ENCODE measurements at regions not wholly inside any gene's neighbourhood (a gene's known extent, or its start where the extent isn't known, plus 50 kb on each side); places are given as distances from the start of the nearest gene placed in this dataset.
"Not testable (repeated sequence)": the region's sequence is repeated elsewhere in the genome, so short reads cannot be mapped to it uniquely, and the experiment has no call there.

- DNase-seq, result no peak
- H3K9ac ChIP-seq (ENCODE audit: insufficient read depth in 1 of 2, low read length in 2 of 2), result no peak overlapping the region
- H3K4me1 ChIP-seq (ENCODE audit: control insufficient read depth in 5 of 5, insufficient read depth in 5 of 5, low read length in 5 of 5), result no peaks in the 10 kb centered on the region
- H3K27ac ChIP-seq (ENCODE audit: low read depth in 1 of 2, low read length in 1 of 2), result no peak overlapping the region
- TF ChIP-seq, protein P1, sequence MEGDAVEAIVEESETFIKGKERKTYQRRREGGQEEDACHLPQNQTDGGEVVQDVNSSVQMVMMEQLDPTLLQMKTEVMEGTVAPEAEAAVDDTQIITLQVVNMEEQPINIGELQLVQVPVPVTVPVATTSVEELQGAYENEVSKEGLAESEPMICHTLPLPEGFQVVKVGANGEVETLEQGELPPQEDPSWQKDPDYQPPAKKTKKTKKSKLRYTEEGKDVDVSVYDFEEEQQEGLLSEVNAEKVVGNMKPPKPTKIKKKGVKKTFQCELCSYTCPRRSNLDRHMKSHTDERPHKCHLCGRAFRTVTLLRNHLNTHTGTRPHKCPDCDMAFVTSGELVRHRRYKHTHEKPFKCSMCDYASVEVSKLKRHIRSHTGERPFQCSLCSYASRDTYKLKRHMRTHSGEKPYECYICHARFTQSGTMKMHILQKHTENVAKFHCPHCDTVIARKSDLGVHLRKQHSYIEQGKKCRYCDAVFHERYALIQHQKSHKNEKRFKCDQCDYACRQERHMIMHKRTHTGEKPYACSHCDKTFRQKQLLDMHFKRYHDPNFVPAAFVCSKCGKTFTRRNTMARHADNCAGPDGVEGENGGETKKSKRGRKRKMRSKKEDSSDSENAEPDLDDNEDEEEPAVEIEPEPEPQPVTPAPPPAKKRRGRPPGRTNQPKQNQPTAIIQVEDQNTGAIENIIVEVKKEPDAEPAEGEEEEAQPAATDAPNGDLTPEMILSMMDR (IDR thresholded peaks at IDR 0.05; ENCODE audit: control extremely low read depth, extremely low read depth), result no peak
- no peak overlapping the region for H3K4me3 ChIP-seq
- H3K27me3 ChIP-seq (ENCODE audit: control insufficient read depth in 3 of 3, insufficient read depth in 3 of 3, low read length in 2 of 3), result no peaks in the 10 kb centered on the region
- ATAC-seq (ENCODE audit: insufficient read depth, low FRiP score), result no peak
- no peaks in the 10 kb centered on the region for H3K36me3 ChIP-seq (ENCODE audit: control insufficient read depth in 4 of 4, insufficient read depth in 4 of 4, low read length in 4 of 4)
- H3K9me3 ChIP-seq (ENCODE audit: control insufficient read depth in 4 of 4, insufficient read depth in 3 of 4, low read length in 3 of 4), result peaks cover 0 to 21% (median 5%) of the 10 kb centered on the region in 4 donors
- WGBS, 2 donors, result 46 to 52% methylated on average over 2 of the region's 2 CpGs
These were observed 50.7 kb upstream of the SYNDIG1 start for GRCh38 chr20:24418731-24419130.

DNA sequence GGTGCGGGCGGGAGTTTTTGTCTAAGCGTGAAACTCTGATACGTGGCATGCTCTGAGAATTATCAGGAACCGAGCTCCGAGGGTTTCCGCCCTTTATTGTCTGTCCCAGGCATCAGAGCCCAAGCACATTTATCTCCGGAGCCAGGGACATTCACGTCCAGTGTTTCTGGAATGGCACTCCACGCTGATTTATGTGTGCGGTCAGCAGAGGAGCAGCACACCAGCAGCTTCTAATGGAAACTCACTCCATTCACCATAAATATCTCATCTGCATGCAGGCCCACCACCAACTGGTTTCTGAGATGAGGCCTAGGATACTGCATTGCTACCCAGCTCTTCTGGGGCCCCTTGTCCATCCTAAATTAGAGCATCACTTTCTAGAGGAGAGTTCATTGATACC lies 51.9 kb upstream of the SYNDIG1 start:
- Histone ChIP-seq H3K9me3 (ENCODE audit: control insufficient read depth in 4 of 4, insufficient read depth in 3 of 4, low read length in 3 of 4) (peaks cover 0 to 23% (median 5%) of the 10 kb centered on the region in 4 donors), H3K9ac (ENCODE audit: insufficient read depth in 1 of 2, low read length in 2 of 2) (no peak overlapping the region), H3K36me3 (ENCODE audit: control insufficient read depth in 4 of 4, insufficient read depth in 4 of 4, low read length in 4 of 4) (no peaks in the 10 kb centered on the region), H3K4me3 (no peak overlapping the region), H3K27ac (ENCODE audit: low read depth in 1 of 2, low read length in 1 of 2) (no peak overlapping the region), H3K4me1 (ENCODE audit: control insufficient read depth in 5 of 5, insufficient read depth in 5 of 5, low read length in 5 of 5) (no peaks in the 10 kb centered on the region), H3K27me3 (ENCODE audit: control insufficient read depth in 3 of 3, insufficient read depth in 3 of 3, low read length in 2 of 3) (no peaks in the 10 kb centered on the region)
- DNase-seq, result no peak
- TF ChIP-seq, protein P1 (IDR thresholded peaks at IDR 0.05; ENCODE audit: control extremely low read depth, extremely low read depth), result no peak
- WGBS, 2 donors, result 88 to 91% methylated on average over 11 of the region's 11 CpGs
- no peak for ATAC-seq (ENCODE audit: insufficient read depth, low FRiP score)

DNA sequence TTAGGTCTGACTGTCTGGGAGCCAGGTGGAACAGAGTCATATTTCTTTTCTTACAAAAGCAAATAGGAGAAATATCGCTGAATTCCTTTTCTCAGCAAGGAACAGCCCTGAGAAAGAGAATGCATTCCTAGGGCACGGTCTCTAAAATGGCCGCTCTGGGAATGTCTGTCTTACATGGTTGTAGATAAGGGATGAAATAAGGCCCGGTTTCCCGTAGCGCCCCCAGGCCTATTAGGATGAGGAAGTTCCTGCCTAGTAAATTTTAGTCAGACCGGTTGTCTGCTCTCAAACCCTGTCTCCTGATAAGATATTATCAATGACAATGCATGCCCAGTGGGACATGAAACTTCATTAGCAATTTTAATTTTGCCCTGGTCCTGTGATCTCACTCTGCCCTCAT lies 54.0 kb upstream of the SYNDIG1 start:
- not testable (repeated sequence) for H3K9ac ChIP-seq (ENCODE audit: insufficient read depth in 1 of 2, low read length in 2 of 2); H3K36me3 ChIP-seq (ENCODE audit: control insufficient read depth in 4 of 4, insufficient read depth in 4 of 4, low read length in 4 of 4); H3K27me3 ChIP-seq (ENCODE audit: control insufficient read depth in 3 of 3, insufficient read depth in 3 of 3, low read length in 2 of 3); DNase-seq; H3K4me1 ChIP-seq (ENCODE audit: control insufficient read depth in 5 of 5, insufficient read depth in 5 of 5, low read length in 5 of 5); H3K4me3 ChIP-seq; H3K27ac ChIP-seq (ENCODE audit: low read depth in 1 of 2, low read length in 1 of 2); ATAC-seq (ENCODE audit: insufficient read depth, low FRiP score)
- 78 to 81% methylated on average over 7 of the region's 7 CpGs for WGBS, 2 donors
- peaks cover 0 to 31% (median 5%) of the 10 kb centered on the region in 4 donors for H3K9me3 ChIP-seq (ENCODE audit: control insufficient read depth in 4 of 4, insufficient read depth in 3 of 4, low read length in 3 of 4)

- no peak for DNase-seq
- ATAC-seq (ENCODE audit: insufficient read depth, low FRiP score), result no peak
These were observed 57.6 kb upstream of the SYNDIG1 start for GRCh38 chr20:24411834-24412216.

More at GRCh38 chr20:24411834-24412216, 57.6 kb upstream of the SYNDIG1 start:
- Histone ChIP-seq H3K9me3 (ENCODE audit: control insufficient read depth in 4 of 4, insufficient read depth in 3 of 4, low read length in 3 of 4) (peaks cover 0 to 26% (median 5%) of the 10 kb centered on the region in 4 donors), H3K9ac (ENCODE audit: insufficient read depth in 1 of 2, low read length in 2 of 2) (no peak overlapping the region), H3K27me3 (ENCODE audit: control insufficient read depth in 3 of 3, insufficient read depth in 3 of 3, low read length in 2 of 3) (no peaks in the 10 kb centered on the region), H3K36me3 (ENCODE audit: control insufficient read depth in 4 of 4, insufficient read depth in 4 of 4, low read length in 4 of 4) (no peaks in the 10 kb centered on the region), H3K4me3 (no peak overlapping the region), H3K4me1 (ENCODE audit: control insufficient read depth in 5 of 5, insufficient read depth in 5 of 5, low read length in 5 of 5) (no peaks in the 10 kb centered on the region), H3K27ac (ENCODE audit: low read depth in 1 of 2, low read length in 1 of 2) (no peak overlapping the region)
- TF ChIP-seq, protein P1 (IDR thresholded peaks at IDR 0.05; ENCODE audit: control extremely low read depth, extremely low read depth), result no peak
- WGBS, 2 donors, result 89 to 94% methylated on average over 6 of the region's 6 CpGs
